Keratinocyte (primary cell): ENCODE measurements at regions not wholly inside any gene's neighbourhood (a gene's known extent, or its start where the extent isn't known, plus 50 kb on each side); places are given as distances from the start of the nearest gene placed in this dataset.

Source experiments
- CTCF ChIP-seq, 3 experiments: IDR thresholded peaks in 1 of 3; conservative IDR thresholded peaks in 1 of 3; optimal IDR thresholded peaks in 1 of 3; 2 replicates in 2 of 3; 3 replicates in 1 of 3; pipeline versions ENCODE3 to v1.5.1; 2011; ENCODE audit warnings: low read length in 3 of 3, mild to moderate bottlenecking in 3 of 3, moderate library complexity in 2 of 3, control low read depth in 1 of 3, inconsistent platforms in 1 of 3; ENCODE audit not compliant: insufficient read depth in 2 of 3; ENCODE audit errors: extremely low read depth in 1 of 3
- EZH2 ChIP-seq: IDR thresholded peaks from one replicate; pipeline ENCODE4 v1.6.1; 2012; ENCODE audit warnings: inconsistent platforms, mild to moderate bottlenecking, low read length, moderate library complexity

GRCh38 chr2:123738643-123739042 lies 286.4 kb upstream of the CNTNAP5 start:
- TF ChIP-seq EZH2 (no peak), CTCF (optimal IDR thresholded peaks at IDR 0.05 in 1 of 3, IDR thresholded peaks at IDR 0.05 in 1 of 3, conservative IDR thresholded peaks at IDR 0.05 in 1 of 3; ENCODE audit: extremely low read depth in 1 of 3, insufficient read depth in 2 of 3, low read length in 3 of 3) (no peak)
